ENCODE measurements at regions not wholly inside any gene's neighbourhood (a gene's known extent, or its start where the extent isn't known, plus 50 kb on each side); places are given as distances from the start of the nearest gene placed in this dataset.
"Not testable (repeated sequence)": the region's sequence is repeated elsewhere in the genome, so short reads cannot be mapped to it uniquely, and the experiment has no call there.

- no peak for DNase-seq
These were observed 254.9 kb downstream of the ERMARD start for GRCh38 chr6:170006071-170006899.

GRCh38 chr6:170005665-170006064 lies 254.2 kb downstream of the ERMARD start:
- no peak for DNase-seq

GRCh38 chr6:170004585-170005210 lies 253.3 kb downstream of the ERMARD start:
- DNase-seq = no peak

- no peak for DNase-seq
These were observed 252.2 kb downstream of the ERMARD start for GRCh38 chr6:170003451-170004160.

GRCh38 chr6:170003027-170003426 lies 251.6 kb downstream of the ERMARD start:
- no peak for DNase-seq

GRCh38 chr6:170001782-170002181 lies 250.4 kb downstream of the ERMARD start:
- not testable (repeated sequence) for DNase-seq

GRCh38 chr6:170000071-170000843 lies 248.8 kb downstream of the ERMARD start:
- DNase-seq = no peak

- DNase-seq = no peak
These were observed 247.9 kb downstream of the ERMARD start for GRCh38 chr6:169999367-169999766.

- DNase-seq = no peak
These were observed 247.0 kb downstream of the ERMARD start for GRCh38 chr6:169998457-169998856.

- DNase-seq = no peak
These were observed 246.5 kb downstream of the ERMARD start for GRCh38 chr6:169997930-169998218.

GRCh38 chr6:169997187-169997929 lies 245.9 kb downstream of the ERMARD start:
- DNase-seq = no peak

- no peak for DNase-seq
These were observed 245.1 kb downstream of the ERMARD start for GRCh38 chr6:169996378-169997051.

- no peak for DNase-seq
These were observed 243.3 kb downstream of the ERMARD start for GRCh38 chr6:169994739-169995138.

GRCh38 chr6:169993861-169994481 lies 242.5 kb downstream of the ERMARD start:
- DNase-seq = no peak

GRCh38 chr6:169991913-169992312 lies 240.5 kb downstream of the ERMARD start:
- no peak for DNase-seq

- DNase-seq = no peak
These were observed 239.6 kb downstream of the ERMARD start for GRCh38 chr6:169991031-169991390.

GRCh38 chr6:169990095-169991030 lies 238.9 kb downstream of the ERMARD start:
- peak; percentile 23 for DNase-seq

GRCh38 chr6:169989594-169989993 lies 238.2 kb downstream of the ERMARD start:
- no peak for DNase-seq

- DNase-seq = no peak
These were observed 237.5 kb downstream of the ERMARD start for GRCh38 chr6:169988769-169989550.

Measured in activated T-cell treated with anti-CD3 and anti-CD28 coated beads for 4 hours (primary cell).